GM12865 (cell line): ENCODE measurements at regions not wholly inside any gene's neighbourhood (a gene's known extent, or its start where the extent isn't known, plus 50 kb on each side); places are given as distances from the start of the nearest gene placed in this dataset.
A peak's percentile ranks its signal among the peaks of the same experiment; 100 is the strongest.

Source experiments
- DNase-seq: peaks from one replicate; pipeline ENCODE4 v3.0.0; 2010; ENCODE audit warnings: low read depth
- H3K4me3 ChIP-seq: 2 replicates; pipeline ENCODE4 v1.5.1; 2011; ENCODE audit warnings: mild to moderate bottlenecking, low read depth, low read length, control low read depth
- TF ChIP-seq, protein P1 (sequence below): IDR thresholded peaks from 2 replicates; pipeline ENCODE4 v1.5.1; 2011; ENCODE audit warnings: low read length, control low read depth, low read depth, inconsistent platforms; ENCODE audit not compliant: insufficient read depth; ENCODE audit errors: missing control alignments

DNA sequence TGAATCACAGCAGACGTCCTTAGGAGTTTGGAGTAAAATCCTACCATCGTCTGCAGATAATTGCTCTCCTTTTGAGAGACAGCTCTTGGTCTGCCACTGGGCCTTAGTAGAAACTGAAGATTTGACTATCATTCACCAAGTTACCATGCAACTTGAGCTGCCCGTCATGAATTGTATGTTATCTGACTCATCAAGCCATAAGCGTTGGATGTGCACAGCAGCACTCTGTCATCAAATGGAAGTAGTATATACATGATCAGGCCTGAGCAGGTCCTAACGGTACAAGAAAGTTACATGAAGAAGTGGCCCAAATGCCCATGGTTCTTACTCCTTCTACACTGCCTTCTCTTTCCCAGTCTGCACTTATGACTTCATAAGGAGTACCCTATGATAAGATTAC is 317.8 kb downstream of the GPATCH2 start:
- H3K4me3 ChIP-seq = no peak overlapping the region
- TF ChIP-seq, protein P1, sequence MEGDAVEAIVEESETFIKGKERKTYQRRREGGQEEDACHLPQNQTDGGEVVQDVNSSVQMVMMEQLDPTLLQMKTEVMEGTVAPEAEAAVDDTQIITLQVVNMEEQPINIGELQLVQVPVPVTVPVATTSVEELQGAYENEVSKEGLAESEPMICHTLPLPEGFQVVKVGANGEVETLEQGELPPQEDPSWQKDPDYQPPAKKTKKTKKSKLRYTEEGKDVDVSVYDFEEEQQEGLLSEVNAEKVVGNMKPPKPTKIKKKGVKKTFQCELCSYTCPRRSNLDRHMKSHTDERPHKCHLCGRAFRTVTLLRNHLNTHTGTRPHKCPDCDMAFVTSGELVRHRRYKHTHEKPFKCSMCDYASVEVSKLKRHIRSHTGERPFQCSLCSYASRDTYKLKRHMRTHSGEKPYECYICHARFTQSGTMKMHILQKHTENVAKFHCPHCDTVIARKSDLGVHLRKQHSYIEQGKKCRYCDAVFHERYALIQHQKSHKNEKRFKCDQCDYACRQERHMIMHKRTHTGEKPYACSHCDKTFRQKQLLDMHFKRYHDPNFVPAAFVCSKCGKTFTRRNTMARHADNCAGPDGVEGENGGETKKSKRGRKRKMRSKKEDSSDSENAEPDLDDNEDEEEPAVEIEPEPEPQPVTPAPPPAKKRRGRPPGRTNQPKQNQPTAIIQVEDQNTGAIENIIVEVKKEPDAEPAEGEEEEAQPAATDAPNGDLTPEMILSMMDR = no peak
- DNase-seq = no peak

- no peak overlapping the region for H3K4me3 ChIP-seq
- TF ChIP-seq, protein P1 = no peak
- peak; percentile 17 for DNase-seq
These were observed 319.1 kb downstream of the GPATCH2 start for GRCh38 chr1:217311766-217312165.

DNA sequence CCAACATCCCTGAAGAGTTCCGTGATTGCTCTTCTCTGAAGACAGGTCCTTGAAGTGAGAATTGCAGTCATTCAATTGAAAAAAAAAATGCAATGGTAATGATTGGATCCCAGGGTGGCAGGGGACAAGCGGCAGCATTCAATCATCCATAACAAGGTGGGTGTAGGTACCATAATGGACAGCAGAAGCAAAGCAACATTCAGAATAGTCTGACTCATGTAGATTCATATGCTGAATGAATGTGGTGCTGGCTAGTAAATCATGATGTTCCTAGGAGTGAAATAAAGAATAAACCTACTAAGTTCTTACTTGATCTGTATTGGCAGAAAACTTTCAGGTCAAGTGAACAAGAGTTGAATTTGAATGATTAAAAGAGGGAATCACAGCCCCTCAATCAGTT is 319.6 kb downstream of the GPATCH2 start:
- no peak for DNase-seq
- no peak overlapping the region for H3K4me3 ChIP-seq
- TF ChIP-seq, protein P1 = no peak

DNA sequence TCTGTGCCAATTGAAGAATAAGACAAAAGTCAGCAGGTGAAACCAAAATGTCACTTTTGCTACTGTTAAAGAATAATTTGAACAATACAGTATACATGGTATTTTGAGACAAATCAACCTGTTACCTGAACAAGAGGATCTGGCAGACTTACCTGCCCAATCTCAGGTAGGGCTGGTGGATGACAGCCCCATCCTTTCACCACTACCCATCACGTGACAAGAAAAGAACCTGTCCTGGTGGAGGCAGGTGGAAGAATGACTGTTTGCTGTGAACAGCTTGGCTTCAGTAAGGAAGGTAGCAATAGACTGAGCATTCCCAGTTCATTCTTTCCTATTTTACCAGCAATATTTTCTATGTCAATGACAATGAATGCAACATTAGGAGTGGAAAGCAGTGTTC is 349.6 kb downstream of the GPATCH2 start:
- TF ChIP-seq, protein P1 = no peak
- no peak for DNase-seq
- H3K4me3 ChIP-seq = no peak overlapping the region

DNA sequence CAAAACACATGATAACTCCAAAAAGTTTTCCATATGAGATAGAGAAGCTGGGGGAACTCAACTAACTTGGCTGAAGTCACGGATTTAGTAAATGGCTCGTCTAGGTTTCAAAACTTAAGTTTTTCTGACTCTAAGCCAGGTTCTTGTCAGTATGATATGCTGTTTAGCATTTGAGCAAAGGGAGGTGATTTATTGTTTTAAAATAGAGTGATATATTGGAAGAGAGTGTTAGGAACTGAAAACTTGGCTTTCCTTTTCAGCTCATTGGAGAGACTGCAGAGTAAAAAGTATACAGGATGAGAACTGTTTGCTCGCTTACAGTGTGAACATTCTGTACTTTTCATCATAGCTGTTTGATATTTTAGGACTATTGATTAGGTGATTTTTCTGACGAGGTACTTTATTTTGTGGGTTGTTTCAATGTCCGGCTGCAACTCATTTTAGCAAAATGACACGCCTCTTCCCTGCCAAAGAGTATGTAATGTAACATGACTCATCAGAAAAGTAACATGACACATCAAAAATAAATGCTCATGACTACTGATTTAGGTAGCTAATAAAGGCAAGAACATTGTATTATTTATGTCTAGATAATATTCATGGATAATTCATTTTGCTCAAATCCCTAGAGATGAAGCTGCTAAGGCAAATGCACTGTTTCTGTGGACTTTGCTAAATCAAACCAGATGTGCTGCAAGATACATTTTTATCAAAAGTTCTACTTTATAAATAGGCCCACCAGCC is 355.1 kb downstream of the GPATCH2 start:
- TF ChIP-seq, protein P1 = no peak
- H3K4me3 ChIP-seq = no peak overlapping the region
- peak; percentile 34 for DNase-seq

- TF ChIP-seq, protein P1 = no peak
- peak; percentile 52 for DNase-seq
- no peak overlapping the region for H3K4me3 ChIP-seq
These were observed 355.8 kb downstream of the GPATCH2 start for GRCh38 chr1:217274927-217275654.
